ENCODE measurements at regions not wholly inside any gene's neighbourhood (a gene's known extent, or its start where the extent isn't known, plus 50 kb on each side); places are given as distances from the start of the nearest gene placed in this dataset.
"Not testable (repeated sequence)": the region's sequence is repeated elsewhere in the genome, so short reads cannot be mapped to it uniquely, and the experiment has no call there.

DNA sequence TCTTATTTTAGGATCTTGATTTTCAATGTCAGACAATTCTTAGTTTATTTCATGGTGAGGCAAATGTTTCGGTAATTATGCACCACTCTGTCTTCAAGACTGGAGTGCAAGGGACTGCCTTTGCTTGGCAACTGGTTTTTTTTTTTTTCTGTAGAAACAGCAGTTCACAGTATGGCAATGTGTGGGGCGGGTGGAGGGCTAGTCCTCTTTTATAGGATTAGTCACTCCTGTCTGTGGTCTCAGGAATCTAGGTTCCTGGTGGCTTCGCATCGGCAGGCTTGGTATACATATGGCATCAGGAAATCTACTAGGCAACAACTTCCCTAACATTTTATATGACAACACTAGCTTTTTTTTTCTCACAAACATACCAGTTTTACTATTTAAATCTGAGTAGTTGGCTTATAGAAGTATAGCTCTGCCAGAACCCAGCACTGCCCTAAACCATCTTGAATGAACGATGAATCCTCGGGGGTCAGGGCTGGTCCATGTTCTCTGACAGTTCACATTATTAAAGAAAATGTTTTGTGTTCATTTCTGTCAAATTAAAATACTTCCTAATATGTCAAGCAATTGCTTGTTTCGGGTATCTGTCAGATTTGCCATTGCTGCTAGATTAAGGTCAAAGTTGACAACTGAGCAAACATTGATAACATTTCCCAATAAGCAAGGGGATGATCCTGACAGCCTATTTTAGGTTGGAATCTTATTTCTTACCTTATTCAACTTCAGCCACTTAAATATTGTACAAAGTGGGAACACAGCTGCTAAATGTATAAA, 289.7 kb upstream of the VSTM2A start:
- intact Hi-C loops (cut with micrococcal nuclease) = no loop called here

DNA sequence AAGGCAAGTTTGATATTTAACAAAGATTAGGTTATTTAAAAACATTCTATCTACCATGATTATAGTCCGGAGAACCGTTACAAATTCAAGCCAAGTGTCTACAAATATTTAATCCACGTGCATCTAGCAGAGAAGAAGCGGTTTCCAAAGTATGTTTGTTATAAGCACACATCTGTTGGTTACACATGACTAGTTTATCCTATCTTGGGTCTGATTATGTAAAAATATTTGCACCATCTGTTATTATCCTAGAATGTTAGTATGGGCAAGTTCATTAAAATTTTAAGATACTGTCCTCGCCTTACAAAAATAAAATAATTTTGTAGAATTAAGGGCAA, 289.2 kb upstream of the VSTM2A start:
- intact Hi-C loops (cut with micrococcal nuclease) = no loop called here

DNA sequence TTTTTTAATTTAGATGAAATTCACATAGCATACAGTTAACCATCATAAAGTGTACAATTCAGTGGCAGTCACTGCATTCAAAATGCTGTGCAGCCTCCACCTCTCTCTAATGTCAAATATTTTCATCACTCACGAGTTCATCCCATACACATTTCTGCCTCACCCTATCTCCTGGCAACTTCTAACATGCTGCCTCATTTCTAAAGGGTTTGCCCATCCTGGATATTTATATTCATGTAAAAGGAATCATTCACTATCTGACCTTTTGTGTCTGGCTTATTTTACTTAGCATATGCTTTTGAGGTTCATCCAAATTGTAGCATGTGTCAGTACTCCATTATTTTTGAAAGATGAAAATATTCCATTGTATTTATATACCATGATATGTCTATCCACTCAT, 286.9 kb upstream of the VSTM2A start:
- intact Hi-C loops (cut with micrococcal nuclease) = no loop called here

DNA sequence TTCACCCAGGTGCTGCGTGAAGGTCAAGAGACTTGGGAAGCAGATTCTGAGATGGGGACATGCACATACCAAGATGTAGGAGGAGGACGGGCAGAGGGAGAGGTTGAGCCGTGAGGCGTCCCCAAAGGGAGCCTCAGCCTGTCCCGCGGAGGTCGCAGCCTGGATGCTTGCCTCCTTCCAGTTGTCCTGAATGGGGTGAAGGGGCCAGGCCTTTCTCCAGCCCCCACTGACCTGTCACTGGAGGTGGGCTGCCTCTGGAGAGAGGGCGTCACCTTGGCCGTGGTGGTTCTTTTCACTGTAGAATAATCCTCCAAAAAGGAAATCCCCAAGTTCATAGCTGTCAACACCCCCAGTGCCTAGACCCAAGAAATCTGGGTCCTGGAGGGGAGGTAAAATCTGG, 283.0 kb upstream of the VSTM2A start:
- intact Hi-C loops (cut with micrococcal nuclease) = no loop called here

DNA sequence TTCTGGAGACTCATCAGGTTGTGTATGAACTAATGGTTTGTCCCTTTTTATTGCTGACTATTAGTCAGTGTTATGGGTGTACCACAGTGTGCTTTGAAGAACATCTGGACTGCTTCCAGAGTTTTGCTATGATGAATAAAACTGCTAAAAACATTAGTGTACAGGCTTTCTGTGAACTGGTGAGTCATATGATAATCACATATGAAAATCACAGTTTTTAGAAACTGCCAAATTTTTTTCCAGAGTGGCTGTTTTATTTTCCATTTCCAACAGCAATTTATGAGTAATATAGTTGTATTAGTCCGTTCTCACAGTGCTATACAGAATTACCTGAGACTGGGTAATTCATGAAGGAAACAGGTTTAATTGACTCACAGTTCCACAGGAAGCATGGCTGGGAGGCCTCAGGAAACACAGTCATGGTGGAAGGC, 281.2 kb upstream of the VSTM2A start:
- intact Hi-C loops (cut with micrococcal nuclease) = no loop called here

DNA sequence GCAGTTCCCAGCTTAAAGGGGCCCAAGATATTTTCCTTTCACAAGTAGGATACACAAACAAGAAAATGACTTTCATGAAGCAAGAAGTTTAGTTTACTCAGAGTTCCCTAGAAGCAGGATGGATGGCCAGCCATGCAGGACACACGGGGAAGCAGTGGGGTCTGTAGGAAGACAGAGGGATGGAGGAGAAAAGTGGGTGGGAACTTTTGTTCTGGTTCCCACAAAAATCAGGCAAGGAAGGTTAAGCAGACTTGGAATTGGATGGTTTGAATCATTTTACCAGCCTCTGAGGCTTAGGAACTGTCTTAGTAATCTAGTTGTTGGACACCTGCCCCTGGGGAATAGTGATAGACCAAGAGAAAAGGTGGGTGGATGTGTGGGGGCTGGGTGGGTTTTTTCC, 263.3 kb upstream of the VSTM2A start:
- intact Hi-C loops (cut with micrococcal nuclease) = no loop called here

DNA sequence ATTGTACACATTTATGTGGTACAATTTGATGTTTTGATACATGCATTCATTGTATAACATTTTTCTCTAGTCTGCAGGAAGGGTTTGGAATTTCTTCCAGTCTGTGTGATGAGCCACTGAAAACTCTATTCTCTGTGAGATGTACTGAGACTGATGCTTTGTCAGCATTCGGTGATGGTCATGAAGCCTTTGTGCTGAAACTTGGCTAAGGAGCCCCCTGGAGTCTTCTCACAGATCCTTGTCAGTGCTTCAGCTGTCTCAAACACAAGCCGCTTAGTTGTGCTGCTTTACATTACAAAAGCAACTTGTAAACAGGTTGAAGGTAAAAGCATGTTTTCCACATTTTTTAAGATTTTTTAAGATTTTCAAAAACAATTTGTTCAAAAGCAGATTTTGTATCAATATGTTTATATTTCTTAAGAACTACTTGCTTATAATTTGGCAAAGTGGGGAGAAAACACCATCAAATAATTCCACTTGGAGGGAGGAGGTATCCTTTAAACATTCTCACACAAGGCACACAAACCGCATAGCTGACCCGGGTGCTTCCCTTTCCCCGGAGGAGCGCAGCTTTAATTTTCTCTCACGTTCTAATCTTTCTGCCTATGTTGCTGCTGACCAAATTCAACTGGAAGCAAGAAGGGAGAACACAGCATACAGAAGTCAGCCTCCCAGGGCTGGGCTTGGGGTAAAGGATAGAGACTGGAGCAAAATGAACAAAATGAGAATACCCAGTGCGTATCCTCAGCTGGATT, 249.8 kb upstream of the VSTM2A start:
- intact Hi-C loops (cut with micrococcal nuclease) = no loop called here

DNA sequence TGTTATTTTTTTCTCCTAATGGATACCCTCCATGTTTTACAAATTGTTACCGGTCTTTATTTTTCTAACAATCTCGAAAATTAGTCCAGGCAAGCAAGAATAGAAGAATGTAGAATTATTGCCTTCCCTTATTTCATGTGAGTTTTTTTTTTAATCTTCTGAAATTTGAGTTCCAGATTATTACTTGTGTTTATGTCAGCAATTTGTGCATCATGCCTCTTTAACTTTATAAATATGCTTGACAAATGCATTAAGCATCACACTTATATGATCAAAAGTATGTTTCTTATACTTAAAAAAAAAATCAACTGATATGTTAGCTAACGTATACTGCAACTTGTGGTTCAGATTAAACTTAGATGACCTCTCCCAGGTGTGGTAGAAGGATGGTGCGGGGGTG, 242.7 kb upstream of the VSTM2A start:
- intact Hi-C loops (cut with micrococcal nuclease) = no loop called here

DNA sequence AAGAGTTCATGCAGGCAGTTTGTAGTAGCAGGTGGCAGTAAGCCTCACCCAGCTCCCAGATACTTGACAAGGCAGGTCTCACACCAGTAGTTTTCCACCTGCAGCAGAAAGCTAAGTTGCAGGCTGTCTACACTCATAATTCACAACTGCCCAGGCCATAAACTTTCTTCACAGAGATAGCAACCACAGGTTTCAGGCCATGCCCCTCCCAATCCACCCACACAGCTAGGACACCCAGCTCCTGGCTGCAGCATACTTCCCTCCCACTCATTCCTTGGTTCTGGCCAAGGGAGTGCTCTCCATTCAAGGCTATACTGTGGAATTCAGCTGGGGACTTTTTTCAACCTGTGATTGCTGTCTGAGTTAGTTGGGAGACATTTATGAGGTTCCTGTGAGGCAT, 226.2 kb upstream of the VSTM2A start:
- intact Hi-C loops (cut with micrococcal nuclease) = not testable (repeated sequence)

DNA sequence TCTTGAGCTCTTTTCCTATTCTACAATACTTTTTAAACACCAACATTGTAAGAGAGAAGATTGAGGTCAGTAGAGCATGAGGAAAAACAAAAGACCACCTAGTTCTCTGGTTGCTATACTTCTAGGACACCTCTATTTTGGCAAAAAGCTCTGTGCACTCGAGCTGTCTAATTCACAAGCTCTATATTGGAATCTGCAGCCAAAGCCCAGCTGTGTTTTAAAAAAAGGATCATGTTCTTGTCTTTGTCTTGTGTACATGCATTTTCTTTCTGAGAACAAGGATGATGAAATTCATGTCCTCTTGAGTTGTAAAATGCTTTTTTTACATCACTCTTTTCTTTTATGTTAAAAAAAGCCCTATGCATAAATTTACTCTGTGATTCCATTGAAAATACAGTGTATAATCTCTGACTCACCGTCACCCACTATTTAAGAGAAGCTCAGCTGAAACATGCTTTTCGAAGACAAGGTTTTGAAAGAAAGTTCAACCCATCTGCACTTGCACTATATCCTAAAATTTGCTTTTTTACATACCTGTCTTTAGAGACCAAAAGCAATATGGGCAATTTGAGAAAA, 215.5 kb upstream of the VSTM2A start:
- intact Hi-C loops (cut with micrococcal nuclease) = no loop called here

DNA sequence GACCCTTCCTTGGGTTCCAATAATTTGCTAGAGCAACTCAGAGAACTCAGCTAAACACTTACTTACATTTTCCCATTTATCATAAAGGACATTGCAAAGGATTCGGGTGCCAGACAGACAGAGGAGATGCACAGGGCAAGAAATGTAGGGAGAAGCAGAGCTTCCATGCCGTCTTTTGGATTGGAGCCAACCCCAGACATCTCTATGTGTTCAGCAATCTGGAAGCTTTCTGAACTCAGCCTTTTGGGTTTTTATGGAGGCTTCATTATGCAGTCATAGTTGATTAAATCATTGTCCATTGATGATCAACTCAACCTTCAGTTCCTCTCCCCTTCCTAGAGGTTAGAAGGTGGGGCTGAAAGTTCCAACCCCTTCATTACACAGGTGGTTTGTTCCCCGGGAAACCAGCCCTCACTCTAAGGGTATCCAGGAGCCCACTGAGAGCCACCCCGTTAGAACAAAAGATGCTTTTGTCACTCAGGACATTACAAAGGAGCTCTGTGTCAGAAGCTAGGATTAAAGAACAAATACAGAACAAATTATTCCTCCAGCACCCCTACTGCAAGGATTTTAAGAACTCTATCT, 211.9 kb upstream of the VSTM2A start:
- intact Hi-C loops (cut with micrococcal nuclease) = loop anchor here (10.0 kb wide), 1 partner anchor 86 kb away; no protein-coding TSS in a partner anchor

DNA sequence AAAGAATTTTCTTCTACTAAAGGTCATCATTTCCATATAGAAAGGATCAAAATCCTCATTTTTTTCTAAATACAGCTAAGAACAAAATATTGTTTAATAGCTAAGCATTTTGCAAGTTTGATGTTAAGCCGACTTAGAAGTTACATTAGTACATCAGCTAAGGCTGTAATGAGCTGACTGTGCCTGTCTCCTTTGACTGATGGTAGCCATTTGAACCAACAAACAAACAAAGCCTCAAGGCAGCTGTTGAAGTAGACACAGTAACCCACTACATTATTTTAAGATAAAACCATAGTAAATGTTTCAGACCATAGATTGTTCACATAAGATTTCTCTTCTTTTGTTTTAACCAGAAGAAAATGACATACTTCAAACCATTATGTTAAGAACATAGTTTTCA, 210.9 kb upstream of the VSTM2A start:
- intact Hi-C loops (cut with micrococcal nuclease) = loop anchor here (10.0 kb wide), 1 partner anchor 87 kb away; no protein-coding TSS in a partner anchor

DNA sequence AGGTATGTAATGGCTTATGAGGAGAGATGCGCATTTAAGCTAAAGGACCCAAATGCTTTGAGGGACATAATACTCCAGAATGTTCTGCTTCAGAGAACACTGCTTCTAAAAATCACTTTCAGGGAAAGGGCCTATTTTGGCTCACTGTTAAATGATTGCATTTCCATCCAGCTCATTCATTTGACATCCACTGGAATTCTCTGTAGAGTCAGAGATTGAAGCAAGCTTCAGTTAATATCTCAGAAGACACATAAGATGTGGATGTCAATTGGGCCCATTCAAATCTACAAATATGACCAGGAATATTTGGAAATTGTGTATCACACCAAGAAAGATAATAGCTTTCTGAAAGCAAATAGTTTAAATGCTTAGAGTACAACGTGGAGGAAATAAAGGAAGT, 209.9 kb upstream of the VSTM2A start:
- intact Hi-C loops (cut with micrococcal nuclease) = loop anchor here (10.0 kb wide), 1 partner anchor 88 kb away; no protein-coding TSS in a partner anchor

DNA sequence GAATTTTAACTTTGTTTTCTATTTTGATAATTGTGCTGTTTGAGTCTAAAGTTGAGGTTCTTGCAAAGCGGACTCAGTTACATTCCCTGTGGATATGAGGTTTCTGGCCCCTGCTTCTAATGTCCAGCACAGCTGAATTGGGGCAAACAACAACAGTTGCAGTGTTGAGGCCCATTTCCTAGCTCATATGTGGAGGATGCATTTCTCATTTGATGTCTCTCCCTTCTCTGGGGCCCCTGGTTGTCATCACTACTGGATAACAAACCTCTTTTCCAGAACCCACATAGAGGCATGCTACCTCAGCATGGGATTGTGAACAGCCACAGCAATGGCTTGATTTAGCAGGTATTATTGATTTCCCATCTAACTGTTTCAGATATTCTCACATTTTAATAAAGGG, 208.2 kb upstream of the VSTM2A start:
- intact Hi-C loops (cut with micrococcal nuclease) = loop anchor here (10.0 kb wide), 1 partner anchor 89 kb away; no protein-coding TSS in a partner anchor

DNA sequence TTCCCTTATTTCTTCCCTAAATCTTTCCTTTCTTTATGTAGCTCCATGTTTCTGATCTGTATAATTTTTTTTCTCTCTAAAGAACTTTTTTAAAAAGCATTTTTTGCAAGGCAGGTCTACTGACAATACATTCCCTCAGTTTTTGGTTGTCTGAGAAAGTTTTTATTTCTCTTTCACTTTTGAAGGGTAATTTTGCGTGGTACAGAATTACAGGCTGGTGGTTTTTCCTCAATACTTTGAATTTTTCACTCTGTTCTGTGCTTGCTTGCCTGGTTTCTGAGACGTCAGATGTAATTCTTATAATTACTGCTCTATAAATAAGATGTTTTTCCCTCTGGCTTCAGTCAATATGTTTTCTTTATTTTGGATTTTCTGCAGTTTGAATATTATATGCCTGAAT, 205.4 kb upstream of the VSTM2A start:
- intact Hi-C loops (cut with micrococcal nuclease) = loop anchor here (10.0 kb wide), 1 partner anchor 92 kb away; no protein-coding TSS in a partner anchor

DNA sequence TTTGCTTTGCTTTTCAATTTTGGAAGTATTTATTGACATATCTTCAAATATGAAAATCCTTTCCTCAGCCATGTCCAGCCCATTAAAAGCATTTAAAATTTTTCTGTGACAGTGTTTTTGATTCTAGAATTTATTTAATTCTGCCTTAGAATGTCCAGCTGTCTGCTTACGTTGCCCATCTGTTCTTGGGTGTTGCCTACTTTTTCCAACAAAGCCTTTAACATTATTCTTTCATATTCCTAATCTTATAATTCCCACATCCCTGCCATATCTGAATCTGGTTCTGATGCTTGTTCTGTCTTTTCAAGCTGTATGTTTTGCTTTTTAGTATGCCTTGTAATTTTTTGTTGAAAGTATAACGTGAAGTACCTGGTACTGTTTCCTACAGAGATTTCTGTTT, 204.7 kb upstream of the VSTM2A start:
- intact Hi-C loops (cut with micrococcal nuclease) = loop anchor here (10.0 kb wide), 1 partner anchor 93 kb away; no protein-coding TSS in a partner anchor

DNA sequence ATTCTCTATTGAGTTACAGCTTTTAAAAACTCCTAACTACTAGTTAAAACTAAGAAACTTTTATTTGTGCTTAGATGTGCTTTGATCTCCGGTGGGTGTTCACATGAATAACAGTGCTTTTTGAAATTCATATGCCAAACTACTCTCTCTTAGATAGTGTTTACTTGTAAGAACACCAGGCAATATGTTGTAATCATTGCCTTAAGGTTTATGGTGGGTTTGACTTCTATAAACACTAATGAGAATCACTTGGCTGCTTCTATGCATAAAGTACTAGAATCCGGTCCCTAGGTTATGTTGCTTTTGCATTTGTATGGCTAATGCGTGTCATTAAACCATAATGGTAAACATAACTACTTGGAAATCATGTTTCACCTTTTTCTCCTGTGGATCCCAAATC, 203.9 kb upstream of the VSTM2A start:
- intact Hi-C loops (cut with micrococcal nuclease) = loop anchor here (10.0 kb wide), 1 partner anchor 94 kb away; no protein-coding TSS in a partner anchor

DNA sequence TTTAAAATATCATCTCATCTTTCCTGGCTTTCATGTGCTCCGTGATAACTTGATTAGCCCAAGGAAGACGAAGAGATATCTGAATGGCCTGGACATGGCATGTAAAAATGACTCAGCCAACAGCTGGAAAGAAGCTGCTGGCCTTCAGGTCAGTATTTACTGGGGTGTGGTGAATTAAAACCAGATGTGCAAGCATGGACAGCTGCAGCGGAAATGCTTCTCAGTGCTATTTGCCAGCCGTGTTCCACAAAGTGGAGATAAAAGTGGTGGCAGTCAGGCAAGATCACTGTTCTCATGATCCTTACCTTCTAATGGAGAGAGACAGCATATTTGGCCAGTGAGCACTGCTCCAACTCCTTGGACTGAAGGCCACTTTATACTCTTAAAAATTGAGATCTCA, 203.1 kb upstream of the VSTM2A start:
- intact Hi-C loops (cut with micrococcal nuclease) = loop anchor here (10.0 kb wide), 1 partner anchor 94 kb away; no protein-coding TSS in a partner anchor

DNA sequence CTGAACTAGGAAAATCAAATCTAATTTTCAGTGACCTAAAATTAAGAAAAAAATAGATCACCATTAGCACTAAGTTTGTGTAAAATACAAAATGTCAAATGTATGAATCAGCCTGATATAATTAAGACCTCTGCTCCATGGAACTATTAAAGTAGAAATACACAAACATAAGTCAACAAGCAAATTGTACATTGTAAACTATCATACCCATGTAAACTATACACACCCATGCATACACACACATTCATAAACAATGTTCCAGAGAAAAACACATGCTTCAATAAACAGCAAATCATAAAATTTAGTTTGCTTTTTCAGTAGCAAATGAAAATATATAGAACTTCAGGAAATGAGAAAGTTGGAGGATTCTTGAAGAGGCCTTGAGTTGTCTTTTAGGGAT, 199.7 kb upstream of the VSTM2A start:
- intact Hi-C loops (cut with micrococcal nuclease) = no loop called here

DNA sequence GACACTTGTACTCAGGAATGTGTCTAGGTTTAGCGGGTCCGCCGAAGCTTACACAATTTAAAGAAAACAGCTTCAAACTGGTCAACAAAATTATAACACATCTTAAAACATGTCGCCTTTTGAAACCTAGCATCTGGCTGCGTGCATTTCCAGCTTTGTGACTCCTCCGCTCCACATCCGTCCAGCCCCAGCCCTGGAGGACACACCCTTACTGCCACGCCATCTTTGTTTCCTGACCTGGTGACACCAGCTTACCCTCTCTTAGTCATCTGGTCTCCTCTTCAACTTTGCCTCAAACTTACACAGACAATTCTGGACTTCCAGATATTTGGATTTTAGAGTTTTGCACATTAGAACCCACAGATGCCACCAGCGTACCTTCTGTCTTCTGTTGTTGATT, 198.7 kb upstream of the VSTM2A start:
- intact Hi-C loops (cut with micrococcal nuclease) = no loop called here

DNA sequence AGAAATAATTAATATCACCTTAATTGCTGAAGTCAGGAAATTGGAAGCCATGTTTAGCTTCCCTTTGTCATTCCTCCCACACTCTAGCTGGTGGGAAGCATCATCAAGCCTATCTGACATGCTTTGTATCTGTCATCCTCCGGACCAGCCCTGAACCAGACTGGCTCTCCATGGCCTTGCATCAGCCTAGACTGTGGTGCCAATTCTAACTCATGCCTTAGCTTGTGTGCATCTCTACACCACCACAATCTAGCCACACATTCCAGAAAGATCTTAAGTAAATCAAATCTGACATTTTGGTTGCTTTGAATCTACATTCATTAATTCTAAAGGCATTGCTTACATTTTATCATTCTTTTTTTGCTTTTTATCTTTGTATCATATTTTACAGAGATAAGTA, 196.4 kb upstream of the VSTM2A start:
- intact Hi-C loops (cut with micrococcal nuclease) = no loop called here

DNA sequence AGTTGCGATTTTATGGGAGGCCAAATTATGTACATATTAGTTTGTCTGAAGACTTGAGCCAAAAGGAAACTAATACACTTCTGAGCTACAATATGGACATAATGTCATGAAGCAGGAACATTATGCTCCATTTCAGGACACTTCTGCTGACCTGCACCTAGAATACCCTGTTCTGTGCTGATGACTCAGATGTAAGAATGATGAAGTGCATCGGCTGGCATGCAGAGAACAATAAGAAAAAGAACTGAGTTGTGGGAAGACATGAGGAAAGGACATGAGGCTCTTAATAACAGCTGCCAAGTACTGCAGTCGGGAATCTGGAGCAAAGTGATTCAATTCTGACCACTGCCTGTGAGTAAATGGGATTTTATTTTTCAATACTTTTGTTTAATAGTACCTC, 192.9 kb upstream of the VSTM2A start:
- intact Hi-C loops (cut with micrococcal nuclease) = no loop called here
